GM12865 (cell line): ENCODE measurements at regions not wholly inside any gene's neighbourhood (a gene's known extent, or its start where the extent isn't known, plus 50 kb on each side); places are given as distances from the start of the nearest gene placed in this dataset.

Source experiments
- DNase-seq: peaks from one replicate; pipeline ENCODE4 v3.0.0; 2010; ENCODE audit warnings: low read depth
- H3K4me3 ChIP-seq: 2 replicates; pipeline ENCODE4 v1.5.1; 2011; ENCODE audit warnings: mild to moderate bottlenecking, low read depth, low read length, control low read depth
- CTCF ChIP-seq: IDR thresholded peaks from 2 replicates; pipeline ENCODE4 v1.5.1; 2011; ENCODE audit warnings: low read length, control low read depth, low read depth, inconsistent platforms; ENCODE audit not compliant: insufficient read depth; ENCODE audit errors: missing control alignments

DNA sequence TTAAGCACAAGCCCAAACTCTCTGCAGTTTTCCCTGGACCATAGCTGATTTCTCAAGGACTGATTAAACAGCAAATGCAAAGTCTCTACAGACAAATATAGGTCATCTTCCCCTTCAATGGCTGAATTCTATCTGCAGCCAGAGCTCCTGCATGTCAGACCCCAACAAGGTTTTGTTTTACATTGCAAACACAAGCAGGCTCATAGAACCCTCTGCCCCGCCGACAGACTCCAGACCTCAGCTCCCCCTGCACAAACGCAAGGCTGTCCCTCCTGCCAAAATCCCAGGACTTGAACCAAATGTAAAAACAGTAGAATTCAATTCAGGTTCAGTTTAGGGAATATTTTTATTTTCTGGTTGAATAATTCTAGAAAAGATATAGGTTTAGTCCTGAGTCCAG is 526.7 kb upstream of the TRPC7 start:
- H3K4me3 ChIP-seq = no peak overlapping the region
- TF ChIP-seq CTCF = no peak
- no peak for DNase-seq

GRCh38 chr5:136891175-136891972 is 526.0 kb upstream of the TRPC7 start:
- no peak for DNase-seq
- H3K4me3 ChIP-seq = no peak overlapping the region
- TF ChIP-seq CTCF = no peak

DNA sequence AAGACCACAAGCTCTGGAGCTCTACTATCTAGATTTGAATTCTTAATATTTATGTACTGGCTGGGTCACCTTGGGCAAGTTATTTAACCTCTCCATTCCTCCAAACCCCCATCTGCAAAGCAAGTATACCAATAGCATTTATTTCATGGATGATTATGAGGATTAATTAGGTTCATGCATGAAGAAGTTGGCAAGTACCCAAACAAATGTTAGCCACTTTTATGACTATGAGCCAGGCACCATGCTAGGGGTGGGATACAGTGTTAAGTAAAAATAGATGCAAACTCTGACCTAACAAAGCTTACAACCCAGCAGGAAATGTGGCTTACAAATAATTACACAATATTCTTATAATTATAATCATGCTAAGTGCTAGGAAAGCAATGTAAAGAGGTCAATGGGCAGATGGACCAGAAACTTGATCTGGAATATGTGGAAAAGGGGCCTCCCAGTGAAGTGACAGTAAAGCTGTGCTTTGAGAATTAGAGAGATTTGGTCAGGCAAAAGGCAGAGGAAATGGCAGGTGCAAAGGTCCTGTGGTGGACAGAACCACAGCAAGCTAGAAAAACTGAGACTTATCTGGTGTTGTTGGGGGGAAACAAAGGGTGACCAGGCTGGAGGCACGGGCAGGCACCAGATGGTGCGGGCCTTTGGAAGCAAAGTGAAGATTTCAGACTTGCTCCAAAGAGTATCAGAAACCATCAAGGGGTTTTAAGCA is 525.2 kb upstream of the TRPC7 start:
- H3K4me3 ChIP-seq = no peak overlapping the region
- TF ChIP-seq CTCF = no peak
- no peak for DNase-seq

DNA sequence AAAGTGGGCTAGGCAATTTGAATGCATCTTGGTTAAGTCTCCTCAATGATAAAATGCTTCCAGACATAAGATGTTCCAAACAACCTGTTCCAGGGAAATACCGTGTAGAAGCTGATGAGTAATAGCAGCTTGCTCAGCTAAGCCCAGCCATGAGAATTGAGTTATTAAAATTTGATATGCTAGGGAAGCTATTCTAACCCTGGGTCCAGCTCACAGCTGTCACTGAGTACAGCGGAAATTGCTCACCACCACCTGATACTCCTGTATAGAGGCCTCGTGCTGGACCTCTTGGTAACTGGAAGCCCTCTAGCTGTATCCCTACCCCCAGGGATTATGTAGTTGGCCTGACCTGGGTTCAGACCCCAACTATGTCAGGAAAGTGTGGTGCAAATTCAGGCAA is 521.3 kb upstream of the TRPC7 start:
- no peak overlapping the region for H3K4me3 ChIP-seq
- no peak for TF ChIP-seq CTCF
- no peak for DNase-seq

DNA sequence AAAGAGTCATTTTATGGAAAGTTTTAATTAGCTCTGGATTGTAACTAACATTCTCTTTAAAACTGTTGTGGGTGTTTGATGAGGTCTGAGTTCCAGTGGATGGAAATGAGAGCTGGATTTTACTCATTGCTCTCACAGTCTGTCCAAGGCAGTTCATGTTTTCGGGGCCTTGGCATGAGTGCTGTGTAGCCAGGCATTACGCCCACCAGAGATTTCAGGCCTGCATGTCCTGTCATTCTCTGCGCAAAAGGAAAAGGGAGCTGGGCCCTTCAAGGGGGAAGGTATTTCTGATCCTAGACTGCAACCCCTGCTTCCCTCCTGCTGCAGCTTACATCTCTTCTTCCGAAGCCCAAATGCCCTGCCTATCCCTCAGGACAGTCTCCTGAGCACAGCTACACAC is 499.6 kb upstream of the TRPC7 start:
- no peak for DNase-seq
- no peak overlapping the region for H3K4me3 ChIP-seq
- no peak for TF ChIP-seq CTCF

GRCh38 chr5:136856648-136857047 is 491.3 kb upstream of the TRPC7 start:
- no peak overlapping the region for H3K4me3 ChIP-seq
- no peak for TF ChIP-seq CTCF
- no peak for DNase-seq
